Liver (tissue), 8 donors: ENCODE measurements at regions not wholly inside any gene's neighbourhood (a gene's known extent, or its start where the extent isn't known, plus 50 kb on each side); places are given as distances from the start of the nearest gene placed in this dataset.

Experiments
- DNase-seq: peaks from one replicate; pipeline ENCODE4 v3.0.0-alpha.2; 2017; ENCODE audit warnings: low spot score
- H3K27ac ChIP-seq, 2 donors: one replicate each; pipeline ENCODE4 v1.7.0; 2013; ENCODE audit warnings: inconsistent platforms in 2 of 2, low read length in 2 of 2, control low read depth in 1 of 2, low read depth in 1 of 2, mild to moderate bottlenecking in 1 of 2
- H3K27me3 ChIP-seq, 4 donors: one replicate each; pipeline versions ENCODE4 v1.6.1 to v1.7.0; 2013; ENCODE audit warnings: low read length in 3 of 4, inconsistent platforms in 1 of 4, mild to moderate bottlenecking in 1 of 4, moderate library complexity in 1 of 4; ENCODE audit not compliant: control insufficient read depth in 4 of 4, insufficient read depth in 4 of 4
- H3K36me3 ChIP-seq, 4 donors: one replicate each; pipeline versions ENCODE4 v1.6.1 to v1.7.0; 2013; ENCODE audit warnings: low read length in 3 of 4, mild to moderate bottlenecking in 3 of 4, low read depth in 1 of 4, moderate library complexity in 1 of 4; ENCODE audit not compliant: control insufficient read depth in 4 of 4, insufficient read depth in 3 of 4
- H3K4me1 ChIP-seq, 4 donors: one replicate each; pipeline versions ENCODE4 v1.6.1 to v1.7.0; 2013; ENCODE audit warnings: low read length in 3 of 4, mild to moderate bottlenecking in 3 of 4, moderate library complexity in 1 of 4; ENCODE audit not compliant: control insufficient read depth in 4 of 4, insufficient read depth in 4 of 4
- H3K4me3 ChIP-seq, 3 donors: one replicate each; pipeline versions ENCODE4 v1.6.1 to v1.7.0; 2013; ENCODE audit warnings: low read length in 3 of 3, control low read depth in 1 of 3, low read depth in 1 of 3, mild to moderate bottlenecking in 1 of 3
- H3K9ac ChIP-seq, 2 donors: one replicate each; pipeline ENCODE4 v1.7.0; 2013; ENCODE audit warnings: low read length in 2 of 2, mild to moderate bottlenecking in 2 of 2, moderate library complexity in 2 of 2, control low read depth in 1 of 2, low read depth in 1 of 2
- H3K9me3 ChIP-seq, 4 donors: one replicate each; pipeline versions ENCODE4 v1.6.1 to v1.7.0; 2013; ENCODE audit warnings: low read length in 3 of 4; ENCODE audit not compliant: control insufficient read depth in 4 of 4
- CTCF ChIP-seq: fragments of 150-350 bp; IDR thresholded peaks from 2 replicates; pipeline ENCODE4 v1.5.1; 2017; ENCODE audit warnings: improper control_type of control experiment, low read depth, low read length; ENCODE audit not compliant: missing input control
- EGR1 ChIP-seq, 2 donors: IDR thresholded peaks; 2 replicates each; pipeline ENCODE4 v1.6.1; 2016 to 2018; ENCODE audit warnings: antibody characterized with exemption in 2 of 2, low read depth in 2 of 2
- FOXA1 ChIP-seq: IDR thresholded peaks from 2 replicates; pipeline ENCODE4 v1.6.1; 2016; ENCODE audit warnings: antibody characterized with exemption
- FOXA2 ChIP-seq: IDR thresholded peaks from 2 replicates; pipeline ENCODE4 v1.6.1; 2016; ENCODE audit warnings: antibody characterized with exemption
- GABPA ChIP-seq, 2 donors: IDR thresholded peaks in 1 of 2; conservative IDR thresholded peaks in 1 of 2; 2 replicates each; pipeline ENCODE4 v1.6.1; 2016; ENCODE audit warnings: antibody characterized with exemption in 2 of 2, mild to moderate bottlenecking in 1 of 2, moderate library complexity in 1 of 2
- HNF4A ChIP-seq, 2 donors: conservative IDR thresholded peaks; 2 replicates each; pipeline ENCODE4 v1.6.1; 2016; ENCODE audit warnings: antibody characterized with exemption in 2 of 2, mild to moderate bottlenecking in 2 of 2
- HNF4G ChIP-seq: IDR thresholded peaks from 2 replicates; pipeline ENCODE4 v1.6.1; 2016; ENCODE audit warnings: antibody characterized with exemption
- JUND ChIP-seq, 2 donors: IDR thresholded peaks; 2 replicates each; pipeline ENCODE4 v1.6.1; 2016; ENCODE audit warnings: antibody characterized with exemption in 2 of 2
- MAX ChIP-seq: IDR thresholded peaks from 2 replicates; pipeline ENCODE4 v1.6.1; 2016; ENCODE audit warnings: antibody characterized with exemption
- NR2F2 ChIP-seq: IDR thresholded peaks from 2 replicates; pipeline ENCODE4 v1.6.1; 2016; ENCODE audit warnings: antibody characterized with exemption
- RAD21 ChIP-seq, 2 donors: IDR thresholded peaks; 2 replicates each; pipeline ENCODE4 v1.6.1; 2016; ENCODE audit warnings: antibody characterized with exemption in 2 of 2, mild to moderate bottlenecking in 2 of 2
- REST ChIP-seq: IDR thresholded peaks from 2 replicates; pipeline ENCODE4 v1.6.1; 2016; ENCODE audit warnings: antibody characterized with exemption, mild to moderate bottlenecking
- RXRA ChIP-seq, 2 donors: IDR thresholded peaks; 2 replicates each; pipeline ENCODE4 v1.6.1; 2017 to 2018; ENCODE audit warnings: antibody characterized with exemption in 2 of 2, mild to moderate bottlenecking in 1 of 2
- SP1 ChIP-seq: IDR thresholded peaks from 2 replicates; pipeline ENCODE4 v1.6.1; 2018; ENCODE audit warnings: antibody characterized with exemption, mild to moderate bottlenecking
- TAF1 ChIP-seq: conservative IDR thresholded peaks from 2 replicates; pipeline ENCODE4 v1.6.1; 2016; ENCODE audit warnings: antibody characterized with exemption, mild to moderate bottlenecking
- YY1 ChIP-seq: IDR thresholded peaks from 2 replicates; pipeline ENCODE4 v1.6.1; 2016; ENCODE audit warnings: antibody characterized with exemption, mild to moderate bottlenecking
- WGBS: extraction: QIAGEN DNeasy Blood & Tissue Kit; methylation state at CpG from one replicate; pipeline ENCODE4 v1.1.7; 2013; 5-methylcytosine and 5-hydroxymethylcytosine counted together
- TF ChIP-seq, protein P1 (sequence below): IDR thresholded peaks from 2 replicates; pipeline ENCODE4 v1.6.1; 2016; ENCODE audit warnings: antibody characterized with exemption
- donor health status: healthy.
- donor health status: healthy.
- donor health status: healthy.
- donor health status: healthy.
- donor health status: healthy.

GRCh38 chr21:35942211-35943144 is 117.8 kb downstream of the SETD4 start:
- no peak for DNase-seq
- Histone ChIP-seq H3K27ac (no peak overlapping the region), H3K9ac (no peak overlapping the region), H3K4me3 (no peak overlapping the region), H3K27me3 (peaks cover 0 to 2% (median 0%) of the 10 kb centered on the region in 4 donors), H3K9me3 (no peaks in the 10 kb centered on the region), H3K36me3 (no peaks in the 10 kb centered on the region), H3K4me1 (no peaks in the 10 kb centered on the region)
- 80% methylated on average over 8 of the region's 8 CpGs for WGBS
- TF ChIP-seq EGR1 (IDR thresholded peaks at IDR 0.05; ENCODE audit: low read depth in 2 of 2): no peak
- no peak for TF ChIP-seq HNF4G

DNA sequence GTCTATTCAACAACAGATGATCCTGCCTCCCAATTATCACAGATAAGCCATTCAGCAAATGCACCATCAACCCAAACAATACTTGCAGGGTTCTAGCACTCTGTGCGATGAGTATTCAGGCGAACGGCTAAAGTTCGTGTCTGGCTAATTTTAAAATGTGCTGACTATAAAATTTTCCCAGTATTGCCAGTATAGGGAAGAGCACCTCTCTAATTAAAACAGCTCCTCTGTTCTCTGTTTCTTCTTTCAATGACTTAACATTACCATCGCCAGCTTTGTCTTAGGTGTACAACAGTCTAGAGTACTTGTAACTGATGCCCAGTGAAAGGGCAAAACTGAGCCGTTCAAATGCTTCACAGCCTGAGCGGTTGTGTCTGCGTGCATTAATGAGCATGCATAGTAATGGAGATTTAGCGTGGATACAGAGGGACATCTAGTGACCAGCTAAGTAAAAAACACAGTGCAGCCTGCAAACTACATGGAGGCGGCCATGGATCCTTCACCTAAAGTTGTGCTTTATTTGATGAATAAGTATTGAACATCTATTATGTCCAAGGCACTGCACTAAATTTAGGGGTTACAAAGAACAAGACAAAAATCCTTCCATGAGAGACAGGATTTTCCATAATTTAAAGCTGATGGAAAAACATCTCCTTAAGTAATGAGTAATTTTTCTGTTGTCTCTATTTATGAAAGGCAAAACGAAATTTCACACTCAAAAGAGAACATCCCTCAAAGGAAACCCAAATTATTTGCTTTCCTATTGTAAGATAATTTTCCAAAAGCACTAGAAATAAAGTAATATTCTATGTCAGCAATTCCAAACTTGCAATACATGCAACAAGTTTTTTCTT is 120.0 kb downstream of the SETD4 start:
- TF ChIP-seq HNF4G: no peak
- peak; percentile 90 to 95 for TF ChIP-seq RAD21 (IDR thresholded peaks at IDR 0.05)
- peak; percentile 63 for TF ChIP-seq YY1
- TF ChIP-seq SP1: no peak
- TF ChIP-seq CTCF: peak; percentile 53
- no peak overlapping the region for H3K27ac ChIP-seq
- H3K4me3 ChIP-seq: no peak overlapping the region
- H3K9me3 ChIP-seq: no peaks in the 10 kb centered on the region
- DNase-seq: no peak
- H3K4me1 ChIP-seq: no peaks in the 10 kb centered on the region
- no peak overlapping the region for H3K9ac ChIP-seq
- 27% methylated on average over 11 of the region's 11 CpGs for WGBS
- peaks cover 0 to 5% (median 0%) of the 10 kb centered on the region in 4 donors for H3K27me3 ChIP-seq
- H3K36me3 ChIP-seq: no peaks in the 10 kb centered on the region

- Histone ChIP-seq H3K36me3 (no peaks in the 10 kb centered on the region), H3K4me3 (no peak overlapping the region), H3K4me1 (no peaks in the 10 kb centered on the region), H3K9ac (no peak overlapping the region), H3K9me3 (no peaks in the 10 kb centered on the region), H3K27ac (no peak overlapping the region), H3K27me3 (peaks cover 0 to 9% (median 0%) of the 10 kb centered on the region in 4 donors)
- 94% methylated on average over 2 of the region's 2 CpGs for WGBS
- DNase-seq: no peak
- no peak for TF ChIP-seq GABPA (IDR thresholded peaks at IDR 0.05 in 1 of 2, conservative IDR thresholded peaks at IDR 0.05 in 1 of 2)
- no peak for TF ChIP-seq MAX
- no peak for TF ChIP-seq FOXA1
- TF ChIP-seq, protein P1, sequence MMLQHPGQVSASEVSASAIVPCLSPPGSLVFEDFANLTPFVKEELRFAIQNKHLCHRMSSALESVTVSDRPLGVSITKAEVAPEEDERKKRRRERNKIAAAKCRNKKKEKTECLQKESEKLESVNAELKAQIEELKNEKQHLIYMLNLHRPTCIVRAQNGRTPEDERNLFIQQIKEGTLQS: no peak
- no peak for TF ChIP-seq YY1
- no peak for TF ChIP-seq SP1
- TF ChIP-seq RAD21 (IDR thresholded peaks at IDR 0.05): no peak
- TF ChIP-seq REST: no peak
- TF ChIP-seq CTCF: no peak
- TF ChIP-seq TAF1: no peak
- no peak for TF ChIP-seq EGR1 (IDR thresholded peaks at IDR 0.05; ENCODE audit: low read depth in 2 of 2)
- no peak for TF ChIP-seq FOXA2
- no peak for TF ChIP-seq RXRA (IDR thresholded peaks at IDR 0.05)
- no peak for TF ChIP-seq JUND (IDR thresholded peaks at IDR 0.05)
- no peak for TF ChIP-seq HNF4G
- no peak for TF ChIP-seq HNF4A (conservative IDR thresholded peaks at IDR 0.05)
- no peak for TF ChIP-seq NR2F2
Observed at GRCh38 chr21:35938446-35938845, 121.9 kb downstream of the SETD4 start.
